Activated naive CD4-positive, alpha-beta T cell treated with anti-CD3 and anti-CD28 coated beads, Interleukin-2, amount 50 U/mL, for 16 hours (primary cell): ENCODE measurements at regions not wholly inside any gene's neighbourhood (a gene's known extent, or its start where the extent isn't known, plus 50 kb on each side); places are given as distances from the start of the nearest gene placed in this dataset.
"Not testable (repeated sequence)": the region's sequence is repeated elsewhere in the genome, so short reads cannot be mapped to it uniquely, and the experiment has no call there.

Experiments
- DNase-seq: peaks from one replicate; pipeline ENCODE4 v3.0.0-alpha.2; 2020

DNA sequence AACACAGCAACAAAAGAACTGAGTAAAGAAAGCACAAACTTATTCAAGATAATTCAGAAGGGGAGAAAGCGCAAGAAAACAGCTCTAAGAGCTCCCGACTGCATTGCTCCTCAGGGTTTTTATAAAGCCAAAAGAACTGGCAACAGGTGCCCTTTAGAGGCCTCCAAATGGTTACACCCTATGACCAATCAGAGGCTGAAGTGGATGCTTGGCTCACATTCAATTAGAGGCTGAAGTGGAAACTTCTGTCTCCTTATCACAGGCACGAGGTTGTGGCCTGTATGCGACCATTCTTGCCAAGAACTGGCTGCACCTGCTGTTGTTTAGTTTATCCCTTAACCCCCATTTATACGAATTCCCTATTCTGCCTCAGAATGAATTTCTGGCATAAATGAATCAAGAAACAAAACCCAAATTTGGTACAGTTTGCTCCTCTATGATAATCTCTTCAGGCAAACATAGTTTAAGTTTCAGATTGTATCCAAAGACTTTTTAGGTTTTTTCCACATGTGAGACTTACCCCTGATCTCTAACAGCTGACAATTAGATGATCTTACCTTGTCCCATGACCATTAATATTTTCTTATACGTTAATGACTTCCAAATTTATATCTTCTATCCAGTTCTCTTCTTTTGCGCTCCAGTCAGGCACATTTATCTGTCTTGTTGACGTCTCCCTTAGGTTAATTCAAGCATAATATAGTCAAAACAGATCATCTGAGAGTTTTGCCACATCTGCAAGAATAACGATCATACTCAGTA is 504.8 kb downstream of the NXPH1 start:
- no peak for DNase-seq

DNA sequence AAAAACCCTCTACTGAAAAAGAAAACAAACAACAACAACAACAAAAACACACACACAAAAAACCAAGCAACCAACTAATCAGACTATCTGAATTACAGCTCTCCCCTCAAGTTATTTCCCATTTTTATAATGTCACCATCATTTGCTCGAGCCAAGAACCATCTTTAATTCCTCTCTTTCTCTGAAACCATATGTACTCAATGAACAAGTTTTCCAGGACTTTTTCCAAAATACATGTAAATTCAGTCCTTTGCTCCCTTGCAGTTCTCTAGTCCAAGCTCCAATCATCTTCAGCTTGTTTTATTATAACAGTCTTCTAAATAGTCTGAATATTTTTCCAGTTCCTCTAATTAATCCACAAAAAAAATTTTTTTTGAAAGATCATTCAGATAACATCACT is 506.0 kb downstream of the NXPH1 start:
- DNase-seq = no peak

DNA sequence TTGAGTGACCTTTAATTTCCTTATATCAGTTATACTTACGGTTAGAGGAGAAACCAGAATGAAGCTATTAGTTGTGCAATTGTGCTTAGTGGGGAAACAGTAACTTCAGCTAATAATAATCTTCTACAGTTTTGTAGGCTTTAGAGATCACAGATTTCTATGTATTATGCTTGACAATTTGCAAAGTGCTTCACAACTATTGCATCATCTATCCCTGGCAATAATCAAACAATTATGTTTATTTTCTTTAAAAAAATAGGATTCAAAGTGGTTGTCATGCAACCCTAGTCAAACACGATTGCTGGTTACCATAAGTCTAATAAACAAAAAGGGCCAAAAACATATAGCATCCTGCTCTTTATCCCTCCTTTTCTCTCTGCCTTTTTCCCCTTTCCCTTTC is 530.3 kb downstream of the NXPH1 start:
- DNase-seq = no peak

DNA sequence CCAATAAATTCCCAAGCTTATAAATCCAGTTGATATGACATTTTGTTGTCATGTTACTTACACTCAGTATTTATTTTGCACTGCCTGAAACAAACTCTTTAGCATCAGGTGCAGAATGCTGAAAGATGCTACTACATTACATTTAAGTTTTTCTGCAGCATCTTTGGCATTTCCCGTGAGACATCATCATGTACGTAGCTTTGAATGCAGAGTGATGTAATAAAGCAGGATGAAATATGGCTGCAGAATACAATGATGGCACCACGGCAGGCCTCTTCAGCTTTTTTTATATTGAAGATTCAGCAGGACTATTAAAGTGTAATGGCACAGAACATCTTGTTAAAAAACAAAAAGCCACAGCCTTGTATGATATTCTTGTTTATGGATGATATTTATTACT is 531.8 kb downstream of the NXPH1 start:
- DNase-seq = no peak

DNA sequence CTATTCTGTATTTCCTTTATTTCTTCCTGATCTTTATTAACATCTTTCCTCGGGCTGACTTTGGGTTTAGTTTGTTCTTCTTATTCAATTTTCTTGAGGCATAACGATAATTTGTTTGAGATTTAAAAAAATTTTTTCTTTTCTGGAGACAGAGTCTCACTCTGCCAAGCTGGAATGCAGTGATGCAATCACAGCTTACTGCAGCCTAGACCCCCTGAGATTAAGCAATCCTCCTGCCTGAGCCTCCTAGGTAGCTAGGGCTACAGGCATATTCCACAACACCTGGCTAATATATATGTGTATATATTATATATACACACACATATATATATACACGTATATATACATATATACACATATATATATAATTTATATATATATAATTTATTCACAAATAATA is 540.2 kb downstream of the NXPH1 start:
- no peak for DNase-seq

DNA sequence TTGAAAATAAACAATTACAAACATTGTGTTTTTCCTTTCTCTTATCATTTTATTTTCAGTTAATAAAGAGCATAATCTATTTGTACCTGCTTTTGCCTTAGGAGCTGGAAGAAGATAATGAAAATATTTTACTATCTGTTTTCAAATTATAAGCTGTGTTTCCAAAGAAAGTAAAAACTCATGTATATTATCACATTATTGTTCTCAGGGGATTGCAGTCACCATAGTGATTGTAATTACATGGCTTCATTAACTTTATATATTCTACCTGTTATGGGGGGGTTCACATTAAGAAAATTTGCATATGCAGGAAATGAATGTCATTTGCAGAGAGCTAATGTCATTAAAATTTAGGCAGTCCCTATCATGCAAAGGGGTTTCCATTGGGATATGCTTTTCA is 542.3 kb downstream of the NXPH1 start:
- no peak for DNase-seq

DNA sequence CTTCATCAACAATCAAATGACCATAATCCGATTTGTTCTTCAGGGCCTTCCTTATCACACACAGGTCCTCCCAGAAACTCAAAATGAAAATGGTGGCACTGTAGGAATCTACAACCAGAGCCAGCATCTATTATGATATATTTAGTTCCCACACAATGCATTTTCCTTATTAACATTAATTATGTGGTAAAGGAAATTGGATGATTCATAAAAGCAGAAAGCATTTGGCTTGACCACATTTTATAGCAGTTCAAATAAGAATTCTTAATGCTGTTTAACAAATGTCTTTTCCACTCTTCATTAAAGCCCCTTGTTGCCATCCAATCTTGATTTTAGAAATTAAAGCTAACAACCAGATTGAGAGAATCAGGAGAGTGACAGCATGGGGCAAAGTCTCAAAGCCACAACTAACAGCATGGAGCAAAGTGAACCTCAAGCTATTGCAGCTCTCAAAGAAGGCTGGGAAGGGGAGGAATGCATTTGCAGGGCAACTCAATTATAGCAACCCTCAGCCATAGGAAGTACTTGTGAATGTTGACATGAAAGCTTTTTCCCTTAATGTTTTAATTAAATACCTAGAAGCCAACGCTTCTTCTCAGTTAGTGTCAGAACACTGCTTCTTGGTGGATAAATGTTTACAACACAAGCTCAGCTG is 549.1 kb downstream of the NXPH1 start:
- DNase-seq = no peak

DNA sequence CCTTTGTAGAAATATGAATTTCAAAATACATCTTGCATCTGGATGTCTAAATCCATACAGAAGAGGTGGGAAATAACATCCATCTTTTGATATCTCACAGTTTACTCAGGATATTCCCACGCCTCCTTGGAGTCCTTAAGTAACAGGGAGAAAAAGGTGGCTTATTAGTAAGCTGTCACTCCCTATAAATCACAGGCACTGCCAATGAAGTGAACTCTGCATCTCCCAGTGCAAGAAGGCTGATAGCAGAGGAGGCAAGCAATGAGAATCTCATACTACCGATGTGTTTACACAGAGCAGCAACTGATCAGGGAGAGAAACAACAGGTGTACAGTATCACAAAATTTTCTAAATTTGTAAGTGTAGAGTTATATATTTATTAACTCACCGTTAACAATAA is 551.8 kb downstream of the NXPH1 start:
- no peak for DNase-seq

DNA sequence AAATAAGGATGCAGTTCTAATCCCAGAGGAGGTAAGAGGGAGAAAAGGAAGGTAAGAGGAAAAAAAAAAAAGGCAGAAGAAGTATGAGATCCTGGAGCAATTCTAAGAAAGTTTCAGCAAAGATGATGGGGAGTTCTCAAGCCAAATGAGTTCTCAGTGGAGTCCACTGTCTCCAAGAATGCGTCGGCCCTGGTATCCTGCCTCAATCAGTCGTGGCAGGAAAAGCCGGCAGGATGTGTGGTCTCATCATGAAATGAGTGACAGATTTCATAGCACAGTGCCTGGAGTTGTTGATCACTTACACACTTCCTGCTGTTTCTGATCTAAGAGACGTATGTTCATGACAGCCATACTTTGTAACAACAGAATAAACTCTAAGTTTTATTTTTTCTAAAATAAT is 554.9 kb downstream of the NXPH1 start:
- no peak for DNase-seq

DNA sequence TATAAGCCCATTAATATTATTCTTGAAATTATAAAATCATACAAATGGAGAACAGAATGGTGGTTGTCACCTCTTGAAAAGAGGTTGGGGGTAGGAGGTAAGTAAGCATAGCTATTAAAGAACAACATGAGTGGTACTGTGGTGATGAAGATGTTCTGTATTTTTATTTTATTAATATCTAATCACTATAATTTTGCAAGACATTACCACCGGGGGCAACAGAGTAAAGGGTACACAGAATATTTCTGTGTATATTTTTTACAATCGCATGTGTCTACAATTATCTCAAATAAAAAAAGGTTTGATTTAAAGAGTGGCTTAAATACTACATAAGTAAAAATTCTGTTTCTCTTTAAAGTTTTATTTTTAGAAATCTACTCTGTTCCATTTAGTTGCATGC is 557.8 kb downstream of the NXPH1 start:
- no peak for DNase-seq

DNA sequence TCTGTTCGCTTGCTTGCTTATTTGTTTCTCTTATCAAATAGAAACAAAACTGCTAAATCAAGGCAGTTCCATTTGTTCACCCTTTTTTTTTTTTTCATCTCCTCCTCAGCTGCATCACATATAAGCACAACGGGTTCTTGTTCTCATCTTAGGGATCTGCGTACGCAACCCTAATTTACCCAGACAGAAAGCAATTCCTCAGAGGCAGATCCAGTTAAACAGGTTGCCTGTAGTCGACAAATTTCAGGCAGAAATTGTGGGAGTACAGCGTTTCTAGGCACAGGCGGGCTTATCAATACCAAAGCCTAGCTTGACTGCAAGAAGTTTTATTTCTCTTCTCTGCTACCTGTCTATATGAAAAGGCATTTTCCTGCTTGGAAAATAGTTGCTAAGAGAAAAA is 565.4 kb downstream of the NXPH1 start:
- no peak for DNase-seq

DNA sequence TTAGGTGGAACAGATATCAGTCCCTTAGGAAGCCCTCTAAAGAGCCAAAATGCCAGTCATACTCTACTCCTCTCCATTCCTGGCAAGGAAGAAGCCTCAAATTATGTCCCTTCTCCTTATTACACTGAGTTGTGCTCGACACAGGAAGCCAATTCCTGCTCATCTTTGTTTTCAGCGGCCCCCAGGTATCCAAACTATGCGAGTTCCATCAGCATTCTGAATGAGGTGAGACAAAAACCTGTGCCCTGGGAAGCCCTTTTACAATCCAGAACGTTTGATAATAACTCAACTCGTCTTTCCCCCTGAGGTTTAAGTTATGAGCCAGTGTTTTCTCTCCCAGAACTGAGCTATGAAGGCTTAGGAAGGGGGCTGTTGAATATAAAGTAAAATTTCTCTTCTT is 580.5 kb downstream of the NXPH1 start:
- DNase-seq = no peak

DNA sequence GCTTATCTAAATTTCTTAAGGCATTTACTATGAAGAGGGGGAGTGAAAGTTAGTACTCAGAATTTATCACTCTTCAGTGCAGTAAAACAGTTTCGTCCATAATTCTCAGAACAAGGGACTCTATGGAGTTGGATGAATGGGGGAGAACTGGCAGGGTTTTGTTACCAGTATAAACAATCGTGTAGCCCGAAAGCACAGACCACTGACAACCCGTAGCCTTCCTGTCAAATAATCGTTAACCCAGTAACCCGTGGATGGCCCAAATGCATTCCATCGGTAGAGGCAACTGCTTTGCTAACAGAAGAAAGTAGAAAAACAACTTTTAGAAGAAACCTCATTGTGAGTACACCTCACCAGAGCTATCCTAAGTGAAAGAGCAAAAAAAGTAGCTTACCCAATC is 583.9 kb downstream of the NXPH1 start:
- DNase-seq = no peak

DNA sequence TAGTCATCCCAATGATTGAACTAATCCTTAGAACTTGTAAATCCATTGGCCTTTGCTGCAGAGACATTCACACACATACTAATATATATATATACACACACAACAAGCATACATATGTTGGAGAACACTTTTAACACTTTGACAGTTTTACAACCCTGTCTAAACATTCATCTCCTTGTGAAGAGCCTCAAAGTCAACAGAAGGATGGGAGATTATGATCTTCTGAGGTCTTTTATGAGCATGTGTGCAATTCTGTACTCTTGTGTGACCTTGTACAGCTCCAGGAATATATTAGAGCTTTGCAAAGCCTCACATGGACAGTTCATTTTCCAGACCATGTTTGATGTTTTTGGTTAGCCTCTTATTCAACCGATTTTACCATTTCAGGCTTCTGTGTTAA is 589.0 kb downstream of the NXPH1 start:
- DNase-seq = no peak

DNA sequence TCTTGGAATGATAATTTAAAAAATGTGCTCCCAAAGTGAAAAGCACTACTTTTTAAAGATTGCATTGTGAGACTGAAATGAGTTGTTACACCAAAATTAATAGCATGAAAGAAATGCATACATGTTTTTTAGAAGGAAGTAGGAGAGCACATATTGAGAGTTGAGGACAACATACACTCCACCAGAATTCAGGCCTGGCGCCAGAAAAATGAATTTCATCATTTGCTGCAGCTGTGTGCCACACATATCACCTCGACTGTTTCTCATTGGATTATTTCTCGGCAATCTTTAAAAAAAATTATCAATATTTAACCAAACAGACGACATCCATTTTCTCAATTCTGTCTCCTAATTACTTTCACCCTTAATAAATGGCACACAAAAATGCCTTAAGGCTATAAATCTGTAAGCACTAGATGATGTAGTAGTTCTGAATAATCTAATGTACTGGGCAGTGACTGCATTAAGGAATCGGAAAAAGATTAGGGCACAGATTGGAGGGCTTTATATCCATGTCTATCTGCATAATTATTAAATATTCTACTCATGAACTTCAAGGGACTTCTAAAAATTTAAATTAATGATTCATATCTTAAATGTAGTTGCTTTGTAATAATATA is 590.4 kb downstream of the NXPH1 start:
- DNase-seq = no peak

DNA sequence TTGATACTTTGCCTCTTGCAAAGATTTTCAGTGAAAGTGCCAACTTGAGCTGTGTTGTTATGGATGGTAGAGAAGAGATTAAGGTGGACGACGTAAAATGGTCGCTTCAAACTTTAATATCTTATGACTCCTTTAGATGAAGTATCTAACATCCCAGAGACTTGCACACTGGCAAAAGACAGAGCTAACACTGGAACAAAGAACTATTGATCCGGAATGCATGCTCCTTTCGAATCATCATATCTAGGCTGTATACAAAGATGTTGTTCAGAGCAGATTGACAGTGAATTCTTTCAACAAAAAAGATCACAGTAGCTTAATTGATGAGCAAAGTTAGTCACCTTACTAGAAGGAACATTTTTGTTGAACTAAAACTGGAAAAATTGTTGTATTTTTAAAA is 592.7 kb downstream of the NXPH1 start:
- no peak for DNase-seq

DNA sequence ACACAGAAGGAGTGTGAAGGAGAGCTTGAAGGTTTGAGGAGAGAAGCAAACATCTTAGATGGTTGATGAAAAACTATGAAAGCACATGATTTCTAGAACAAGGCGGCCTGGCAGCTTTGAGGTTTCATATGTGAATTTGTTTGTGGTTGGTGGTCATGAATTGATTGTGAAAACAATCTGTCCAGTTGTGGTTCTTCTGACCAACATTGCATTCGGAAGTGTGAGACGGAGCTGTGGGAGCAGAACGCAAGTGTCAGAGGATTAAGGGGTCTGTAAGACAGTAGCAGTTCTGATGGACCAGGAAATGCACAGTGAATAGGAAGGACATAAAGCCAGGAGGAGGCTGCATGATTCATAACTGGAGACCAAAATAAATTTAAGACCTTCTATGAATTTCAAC is 594.6 kb downstream of the NXPH1 start:
- no peak for DNase-seq

DNA sequence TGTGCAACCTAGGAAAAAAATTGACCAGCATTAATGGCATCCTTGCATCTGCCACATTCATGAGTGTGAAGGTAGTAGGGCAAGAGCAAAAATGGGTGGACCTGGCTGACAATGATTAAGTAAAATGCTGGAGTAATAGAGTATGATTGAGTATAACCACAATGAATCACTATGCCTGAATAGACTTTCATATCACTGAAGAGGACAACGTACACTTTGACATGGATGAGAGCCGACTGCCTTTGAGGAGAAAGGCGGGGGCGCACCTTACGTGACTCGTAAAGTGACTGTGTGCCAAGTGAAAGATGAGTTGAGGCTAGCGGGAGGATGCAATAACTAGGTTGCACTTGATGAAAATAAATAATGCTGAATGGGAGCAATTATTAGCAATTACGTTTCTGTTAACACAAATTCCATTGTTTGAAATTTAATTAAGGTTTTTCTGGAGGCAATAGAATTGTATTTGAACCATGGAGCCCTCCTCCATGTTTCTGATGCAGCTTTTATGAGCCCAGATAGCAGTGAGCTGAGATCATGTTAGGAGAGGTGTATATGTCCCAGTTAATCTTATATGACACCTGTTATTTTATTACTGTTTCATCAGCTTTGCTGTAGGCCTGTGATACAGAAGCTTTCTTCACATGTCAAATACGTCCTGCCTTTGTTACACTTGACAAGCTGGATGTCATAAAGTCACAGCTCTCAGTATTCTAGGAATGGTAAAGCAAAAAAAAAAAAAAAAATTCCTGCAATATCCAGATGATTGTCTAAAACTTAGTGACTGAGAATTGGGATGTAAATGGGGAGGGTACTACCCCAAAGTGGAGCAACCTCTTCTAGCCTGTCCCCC is 596.5 kb downstream of the NXPH1 start:
- DNase-seq = no peak

DNA sequence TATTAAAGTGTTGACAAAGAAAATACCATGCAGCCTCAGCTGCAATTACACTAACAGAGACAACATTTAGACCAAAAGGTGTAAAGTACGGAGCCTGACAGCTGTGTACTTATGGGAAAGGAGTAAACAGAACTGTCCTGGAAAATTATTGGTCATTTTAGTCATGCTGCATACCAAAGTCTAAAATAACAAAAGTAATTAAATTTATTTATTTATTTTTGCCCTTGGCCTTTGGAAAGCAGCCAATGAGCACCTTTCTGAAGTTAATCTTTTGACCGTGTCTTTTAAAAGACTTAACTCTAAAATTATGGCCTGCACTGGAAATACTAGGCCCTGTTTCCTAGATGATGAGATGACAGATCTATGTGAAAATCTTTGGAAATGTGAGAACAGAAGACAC is 597.6 kb downstream of the NXPH1 start:
- no peak for DNase-seq

DNA sequence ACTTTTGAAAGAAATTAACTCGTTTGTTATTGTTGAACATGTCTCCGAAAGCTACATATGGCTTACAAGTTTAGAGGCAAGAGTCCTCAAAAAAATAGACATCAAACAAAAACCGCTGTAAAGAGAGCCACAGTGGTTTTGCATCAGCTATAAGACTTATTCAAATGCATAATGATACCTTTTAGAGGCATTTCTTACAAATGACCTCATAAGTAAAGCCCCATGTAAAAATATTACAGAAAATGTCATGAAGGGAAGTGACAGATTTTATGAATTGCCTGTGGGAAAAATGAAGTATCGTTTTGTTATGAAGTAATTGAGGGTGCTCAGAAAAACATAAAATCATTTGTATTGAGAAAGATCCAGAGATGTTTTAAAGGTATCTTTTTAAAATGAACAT is 598.0 kb downstream of the NXPH1 start:
- DNase-seq = no peak

DNA sequence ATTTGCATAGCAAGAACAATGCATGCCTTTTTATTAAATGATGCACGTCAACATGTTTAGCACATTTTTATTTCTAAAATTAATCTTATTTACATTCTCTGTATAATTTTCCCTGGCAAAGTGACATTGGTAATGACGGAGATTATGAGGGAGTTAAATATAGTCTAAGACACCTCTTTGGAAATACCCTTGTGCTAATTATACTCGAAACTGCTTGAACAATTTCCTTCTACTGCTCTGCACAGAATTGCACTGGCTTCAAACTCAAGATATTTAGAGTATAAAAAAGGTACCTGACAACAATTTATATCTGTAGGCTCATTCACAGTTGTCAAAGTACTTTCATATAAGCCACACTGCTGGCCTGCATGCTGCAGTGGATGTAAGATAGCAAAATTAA is 602.7 kb downstream of the NXPH1 start:
- no peak for DNase-seq

DNA sequence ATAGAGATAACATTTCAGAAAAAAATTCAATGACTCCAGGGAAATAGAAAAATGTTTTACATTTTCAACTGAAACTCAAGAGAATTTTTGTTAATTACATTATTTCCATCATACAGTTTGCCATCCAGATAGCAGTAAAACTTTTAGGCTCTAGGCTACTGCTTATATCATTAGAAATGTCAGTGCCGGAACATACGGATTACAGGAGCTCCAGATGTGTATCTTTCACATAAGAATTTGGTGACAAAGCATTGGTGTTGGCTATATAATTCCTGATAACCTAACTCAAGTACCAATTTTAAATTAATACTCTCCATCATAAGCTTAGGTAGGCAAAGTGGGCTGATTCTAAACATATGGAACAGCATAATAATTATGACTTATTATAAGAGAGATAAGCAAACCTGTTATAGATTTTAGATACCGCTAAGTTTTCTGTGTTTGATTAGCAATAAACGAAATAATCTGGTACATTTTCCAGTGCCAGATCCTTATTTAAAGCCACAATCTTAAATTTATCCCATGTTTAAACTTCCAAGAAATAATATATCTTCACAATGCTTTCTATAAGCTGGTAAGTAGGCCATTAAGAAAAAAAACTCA is 637.9 kb downstream of the NXPH1 start:
- no peak for DNase-seq

DNA sequence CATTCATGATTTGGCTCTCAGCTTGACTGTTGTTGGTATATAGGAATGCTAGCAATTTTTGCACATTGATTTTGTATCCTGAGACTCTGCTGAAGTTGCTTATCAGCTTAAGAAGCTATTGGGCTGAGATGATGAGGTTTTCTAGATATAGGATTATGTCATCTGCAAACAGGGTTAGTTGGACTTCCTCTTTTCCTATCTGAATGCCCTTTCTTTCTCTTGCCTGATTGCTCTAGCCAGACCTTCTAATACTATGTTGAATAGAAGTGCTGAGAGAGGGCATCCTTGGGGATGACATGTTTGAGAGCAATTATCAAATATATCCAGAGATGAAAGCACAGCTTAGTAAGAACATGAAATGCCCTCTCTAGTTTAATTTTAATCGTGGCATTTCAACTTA is 642.4 kb downstream of the NXPH1 start:
- not testable (repeated sequence) for DNase-seq
